Esophagus (tissue), 2 donors: ENCODE measurements at regions not wholly inside any gene's neighbourhood (a gene's known extent, or its start where the extent isn't known, plus 50 kb on each side); places are given as distances from the start of the nearest gene placed in this dataset.
"Not testable (repeated sequence)": the region's sequence is repeated elsewhere in the genome, so short reads cannot be mapped to it uniquely, and the experiment has no call there.

Source experiments
- H3K27ac ChIP-seq, 2 donors: one replicate each; pipeline ENCODE4 v1.5.1; 2013; ENCODE audit warnings: low read depth in 2 of 2, mild to moderate bottlenecking in 2 of 2, inconsistent platforms in 1 of 2, low read length in 1 of 2, moderate library complexity in 1 of 2
- H3K27me3 ChIP-seq, 2 donors: one replicate each; pipeline ENCODE4 v1.6.1; 2013; ENCODE audit warnings: low read length in 2 of 2, control low read depth in 1 of 2, mild to moderate bottlenecking in 1 of 2; ENCODE audit not compliant: insufficient read depth in 2 of 2, control insufficient read depth in 1 of 2
- H3K36me3 ChIP-seq, 2 donors: one replicate each; pipeline ENCODE4 v1.6.1; 2013; ENCODE audit warnings: low read length in 1 of 2; ENCODE audit not compliant: control insufficient read depth in 2 of 2, insufficient read depth in 2 of 2
- H3K4me1 ChIP-seq, 2 donors: one replicate each; pipeline ENCODE4 v1.6.1; 2013; ENCODE audit warnings: low read length in 1 of 2; ENCODE audit not compliant: control insufficient read depth in 2 of 2, insufficient read depth in 2 of 2
- H3K4me3 ChIP-seq, 2 donors: one replicate each; pipeline ENCODE4 v1.5.1; 2013; ENCODE audit warnings: low read length in 2 of 2, mild to moderate bottlenecking in 2 of 2, low read depth in 1 of 2, moderate library complexity in 1 of 2
- H3K9me3 ChIP-seq, 2 donors: one replicate each; pipeline ENCODE4 v1.6.1; 2013; ENCODE audit warnings: mild to moderate bottlenecking in 2 of 2, low read depth in 1 of 2, low read length in 1 of 2, moderate library complexity in 1 of 2; ENCODE audit not compliant: control insufficient read depth in 2 of 2, insufficient read depth in 1 of 2
- WGBS, 2 donors: extraction: QIAGEN DNeasy Blood & Tissue Kit; methylation state at CpG; one replicate each; pipeline ENCODE4 v1.1.7; 2013; 5-methylcytosine and 5-hydroxymethylcytosine counted together
- donor health status: healthy with polysubstance abuse.
- donor health status: Bipolar disorder and iron deficiency.

- WGBS, 2 donors = 49 to 54% methylated on average over 3 of the region's 3 CpGs
- Histone ChIP-seq H3K4me3 (no peak overlapping the region), H3K27me3 (no peaks in the 10 kb centered on the region), H3K4me1 (no peaks in the 10 kb centered on the region), H3K36me3 (no peaks in the 10 kb centered on the region), H3K9me3 (no peaks in the 10 kb centered on the region), H3K27ac (no peak overlapping the region)
Observed at GRCh38 chr15:37375519-37375918, 275.2 kb upstream of the MEIS2 start.

- WGBS, 2 donors = 78 to 83% methylated on average over 2 of the region's 2 CpGs
- Histone ChIP-seq H3K4me3 (no peak overlapping the region), H3K27me3 (no peaks in the 10 kb centered on the region), H3K9me3 (no peaks in the 10 kb centered on the region), H3K36me3 (no peaks in the 10 kb centered on the region), H3K4me1 (no peaks in the 10 kb centered on the region), H3K27ac (no peak overlapping the region)
Observed at GRCh38 chr15:37377428-37377827, 277.1 kb upstream of the MEIS2 start.

- no peaks in the 10 kb centered on the region for H3K36me3 ChIP-seq
- WGBS, 2 donors = 43 to 46% methylated on average over 3 of the region's 3 CpGs
- H3K4me1 ChIP-seq = no peaks in the 10 kb centered on the region
- no peaks in the 10 kb centered on the region for H3K9me3 ChIP-seq
- no peak overlapping the region for H3K27ac ChIP-seq
- no peak overlapping the region for H3K4me3 ChIP-seq
- no peaks in the 10 kb centered on the region for H3K27me3 ChIP-seq
Observed at GRCh38 chr15:37394402-37395099, 294.2 kb upstream of the MEIS2 start.

GRCh38 chr15:37395100-37395468 is 294.7 kb upstream of the MEIS2 start:
- Histone ChIP-seq H3K4me1 (no peaks in the 10 kb centered on the region), H3K27ac (no peak overlapping the region), H3K9me3 (no peaks in the 10 kb centered on the region), H3K27me3 (no peaks in the 10 kb centered on the region), H3K36me3 (no peaks in the 10 kb centered on the region), H3K4me3 (no peak overlapping the region)
- 75 to 83% methylated on average over 3 of the region's 3 CpGs for WGBS, 2 donors

- no peak overlapping the region for H3K27ac ChIP-seq
Observed at GRCh38 chr15:37397266-37398022, 297.1 kb upstream of the MEIS2 start.

GRCh38 chr15:37416103-37416502 is 315.8 kb upstream of the MEIS2 start:
- 91 to 96% methylated on average over 1 of the region's 1 CpG for WGBS, 2 donors
- no peak overlapping the region for H3K4me3 ChIP-seq
- H3K9me3 ChIP-seq = no peaks in the 10 kb centered on the region
- H3K4me1 ChIP-seq = no peaks in the 10 kb centered on the region
- H3K36me3 ChIP-seq = no peaks in the 10 kb centered on the region
- no peak overlapping the region for H3K27ac ChIP-seq
- no peaks in the 10 kb centered on the region for H3K27me3 ChIP-seq

More at GRCh38 chr15:37397266-37398022, 297.1 kb upstream of the MEIS2 start:
- 57 to 61% methylated on average over 3 of the region's 3 CpGs for WGBS, 2 donors
- H3K4me1 ChIP-seq = no peaks in the 10 kb centered on the region
- no peaks in the 10 kb centered on the region for H3K27me3 ChIP-seq
- H3K9me3 ChIP-seq = no peaks in the 10 kb centered on the region
- H3K4me3 ChIP-seq = no peak overlapping the region
- no peaks in the 10 kb centered on the region for H3K36me3 ChIP-seq

GRCh38 chr15:37425541-37425940 is 325.2 kb upstream of the MEIS2 start:
- Histone ChIP-seq H3K4me1 (no peaks in the 10 kb centered on the region), H3K9me3 (no peaks in the 10 kb centered on the region), H3K36me3 (no peaks in the 10 kb centered on the region), H3K27ac (no peak overlapping the region), H3K27me3 (no peaks in the 10 kb centered on the region), H3K4me3 (no peak overlapping the region)
- WGBS, 2 donors = 37 to 48% methylated on average over 1 of the region's 1 CpG

GRCh38 chr15:37427393-37427792 is 327.0 kb upstream of the MEIS2 start:
- 77 to 80% methylated on average over 12 of the region's 12 CpGs for WGBS, 2 donors
- not testable (repeated sequence) for H3K36me3 ChIP-seq, H3K27me3 ChIP-seq, H3K9me3 ChIP-seq, H3K27ac ChIP-seq, H3K4me1 ChIP-seq, H3K4me3 ChIP-seq

GRCh38 chr15:37446921-37447320 is 346.6 kb upstream of the MEIS2 start:
- H3K27ac ChIP-seq = no peak overlapping the region
- no peaks in the 10 kb centered on the region for H3K4me1 ChIP-seq
- WGBS, 2 donors = 92 to 93% methylated on average over 2 of the region's 2 CpGs
- no peak overlapping the region for H3K4me3 ChIP-seq
- no peaks in the 10 kb centered on the region for H3K36me3 ChIP-seq
- H3K9me3 ChIP-seq = no peaks in the 10 kb centered on the region
- H3K27me3 ChIP-seq = no peaks in the 10 kb centered on the region

GRCh38 chr15:37452498-37452897 is 352.1 kb upstream of the MEIS2 start:
- no peak overlapping the region for H3K27ac ChIP-seq
- H3K36me3 ChIP-seq = no peaks in the 10 kb centered on the region
- H3K4me1 ChIP-seq = no peaks in the 10 kb centered on the region
- peaks cover 2 to 7% of the 10 kb centered on the region in 2 donors for H3K9me3 ChIP-seq
- H3K4me3 ChIP-seq = no peak overlapping the region
- no peaks in the 10 kb centered on the region for H3K27me3 ChIP-seq
- 93 to 96% methylated on average over 1 of the region's 1 CpG for WGBS, 2 donors
